ENCODE measurements at regions not wholly inside any gene's neighbourhood (a gene's known extent, or its start where the extent isn't known, plus 50 kb on each side); places are given as distances from the start of the nearest gene placed in this dataset.

DNA sequence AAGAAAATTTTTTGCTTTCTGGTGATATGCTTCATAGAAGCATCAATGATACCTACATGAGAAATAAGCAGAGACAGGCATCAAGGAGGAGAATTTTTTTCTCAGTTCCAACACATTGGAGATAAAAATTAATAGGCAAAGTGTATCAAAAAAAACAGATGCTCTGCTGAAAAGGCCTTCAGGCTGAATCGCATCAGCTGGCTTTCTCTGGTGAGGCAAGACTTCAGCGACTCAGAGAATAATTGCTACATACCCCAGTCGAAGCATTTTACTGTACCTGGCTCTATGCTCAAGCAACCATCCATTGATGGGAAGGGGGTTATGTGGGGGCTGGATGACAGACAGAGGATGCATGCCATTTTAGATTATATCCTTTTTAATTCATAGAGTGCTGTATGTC, 415.1 kb downstream of the TFAP2A start:
- intact Hi-C loops (cut with micrococcal nuclease; ENCODE audit: unreplicated experiment) = no loop called here
- Histone ChIP-seq H3K9me3 (ENCODE audit: low read length) (no peaks in the 10 kb centered on the region), H3K4me2 (ENCODE audit: low read depth, low read length) (no peak overlapping the region), H3K27ac (ENCODE audit: extremely low read length, insufficient read depth, low read length) (no peak overlapping the region), H3K4me3 (replicated peaks in 1 of 3; ENCODE audit: insufficient read depth in 1 of 3, low read depth in 2 of 3, low read length in 3 of 3) (no peak overlapping the region), H4K20me1 (ENCODE audit: insufficient read depth, low read length) (no peaks in the 10 kb centered on the region), H3K27me3 (ENCODE audit: control insufficient read depth in 1 of 2, insufficient read depth in 2 of 2, low read length in 2 of 2) (no peaks in the 10 kb centered on the region), H2AFZ (ENCODE audit: low read length) (no peak overlapping the region), H3K9ac (ENCODE audit: insufficient read depth, low read depth, low read length) (no peak overlapping the region), H3K4me1 (ENCODE audit: insufficient read depth, low read length) (no peaks in the 10 kb centered on the region), H3K36me3 (replicated peaks in 1 of 2; ENCODE audit: control insufficient read depth in 1 of 2, insufficient read depth in 2 of 2, low read length in 2 of 2) (no peaks in the 10 kb centered on the region), H3K79me2 (ENCODE audit: insufficient read depth, low read length) (no peaks in the 10 kb centered on the region)
- no peak for ATAC-seq
- WGBS (ENCODE audit: low lambda C conversion rate) = 2% methylated on average over 3 of the region's 3 CpGs
- no peak for DNase-seq (ENCODE audit: low spot score)
- FAIRE-seq = no peak
- in situ Hi-C loops (cut with HindIII; ENCODE audit: extremely low pct_ligation_motif_present, low pct_unique_long_range_greater_than_20kb) = no loop called here
- ChIA-PET CTCF (ENCODE audit: low intra/inter-chr PET ratio, low total read pairs) (no interaction called here), POLR2A (no interaction called here)
- no TSS peak for BruUV-seq (replicated peaks)
- TF ChIP-seq ZNF34 (CRISPR knock-in tag; IDR thresholded peaks at IDR 0.05; ENCODE audit: borderline replicate concordance) (no peak), ZBTB3 (CRISPR knock-in tag; IDR thresholded peaks at IDR 0.05; ENCODE audit: borderline replicate concordance, low read depth) (no peak), NFKBIZ (CRISPR knock-in tag; IDR thresholded peaks at IDR 0.05) (no peak), GABPB1 (CRISPR knock-in tag; IDR thresholded peaks at IDR 0.05) (no peak), MTF1 (CRISPR knock-in tag; IDR thresholded peaks at IDR 0.05) (no peak), ZNF629 (CRISPR knock-in tag; conservative IDR thresholded peaks at IDR 0.05) (no peak), CENPX (CRISPR knock-in tag; IDR thresholded peaks at IDR 0.05) (no peak), NR3C1 (CRISPR knock-in tag; IDR thresholded peaks at IDR 0.05) (no peak), DPF2 (CRISPR knock-in tag; IDR thresholded peaks at IDR 0.05; ENCODE audit: borderline replicate concordance, low read depth) (no peak)
- TF ChIP-seq, protein P1, sequence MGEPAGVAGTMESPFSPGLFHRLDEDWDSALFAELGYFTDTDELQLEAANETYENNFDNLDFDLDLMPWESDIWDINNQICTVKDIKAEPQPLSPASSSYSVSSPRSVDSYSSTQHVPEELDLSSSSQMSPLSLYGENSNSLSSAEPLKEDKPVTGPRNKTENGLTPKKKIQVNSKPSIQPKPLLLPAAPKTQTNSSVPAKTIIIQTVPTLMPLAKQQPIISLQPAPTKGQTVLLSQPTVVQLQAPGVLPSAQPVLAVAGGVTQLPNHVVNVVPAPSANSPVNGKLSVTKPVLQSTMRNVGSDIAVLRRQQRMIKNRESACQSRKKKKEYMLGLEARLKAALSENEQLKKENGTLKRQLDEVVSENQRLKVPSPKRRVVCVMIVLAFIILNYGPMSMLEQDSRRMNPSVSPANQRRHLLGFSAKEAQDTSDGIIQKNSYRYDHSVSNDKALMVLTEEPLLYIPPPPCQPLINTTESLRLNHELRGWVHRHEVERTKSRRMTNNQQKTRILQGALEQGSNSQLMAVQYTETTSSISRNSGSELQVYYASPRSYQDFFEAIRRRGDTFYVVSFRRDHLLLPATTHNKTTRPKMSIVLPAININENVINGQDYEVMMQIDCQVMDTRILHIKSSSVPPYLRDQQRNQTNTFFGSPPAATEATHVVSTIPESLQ (CRISPR knock-in tag; conservative IDR thresholded peaks at IDR 0.05) = no peak
- TF ChIP-seq, protein P2, sequence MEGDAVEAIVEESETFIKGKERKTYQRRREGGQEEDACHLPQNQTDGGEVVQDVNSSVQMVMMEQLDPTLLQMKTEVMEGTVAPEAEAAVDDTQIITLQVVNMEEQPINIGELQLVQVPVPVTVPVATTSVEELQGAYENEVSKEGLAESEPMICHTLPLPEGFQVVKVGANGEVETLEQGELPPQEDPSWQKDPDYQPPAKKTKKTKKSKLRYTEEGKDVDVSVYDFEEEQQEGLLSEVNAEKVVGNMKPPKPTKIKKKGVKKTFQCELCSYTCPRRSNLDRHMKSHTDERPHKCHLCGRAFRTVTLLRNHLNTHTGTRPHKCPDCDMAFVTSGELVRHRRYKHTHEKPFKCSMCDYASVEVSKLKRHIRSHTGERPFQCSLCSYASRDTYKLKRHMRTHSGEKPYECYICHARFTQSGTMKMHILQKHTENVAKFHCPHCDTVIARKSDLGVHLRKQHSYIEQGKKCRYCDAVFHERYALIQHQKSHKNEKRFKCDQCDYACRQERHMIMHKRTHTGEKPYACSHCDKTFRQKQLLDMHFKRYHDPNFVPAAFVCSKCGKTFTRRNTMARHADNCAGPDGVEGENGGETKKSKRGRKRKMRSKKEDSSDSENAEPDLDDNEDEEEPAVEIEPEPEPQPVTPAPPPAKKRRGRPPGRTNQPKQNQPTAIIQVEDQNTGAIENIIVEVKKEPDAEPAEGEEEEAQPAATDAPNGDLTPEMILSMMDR (CRISPR knock-in tag; IDR thresholded peaks at IDR 0.05) = no peak
- TF ChIP-seq, protein P3, sequence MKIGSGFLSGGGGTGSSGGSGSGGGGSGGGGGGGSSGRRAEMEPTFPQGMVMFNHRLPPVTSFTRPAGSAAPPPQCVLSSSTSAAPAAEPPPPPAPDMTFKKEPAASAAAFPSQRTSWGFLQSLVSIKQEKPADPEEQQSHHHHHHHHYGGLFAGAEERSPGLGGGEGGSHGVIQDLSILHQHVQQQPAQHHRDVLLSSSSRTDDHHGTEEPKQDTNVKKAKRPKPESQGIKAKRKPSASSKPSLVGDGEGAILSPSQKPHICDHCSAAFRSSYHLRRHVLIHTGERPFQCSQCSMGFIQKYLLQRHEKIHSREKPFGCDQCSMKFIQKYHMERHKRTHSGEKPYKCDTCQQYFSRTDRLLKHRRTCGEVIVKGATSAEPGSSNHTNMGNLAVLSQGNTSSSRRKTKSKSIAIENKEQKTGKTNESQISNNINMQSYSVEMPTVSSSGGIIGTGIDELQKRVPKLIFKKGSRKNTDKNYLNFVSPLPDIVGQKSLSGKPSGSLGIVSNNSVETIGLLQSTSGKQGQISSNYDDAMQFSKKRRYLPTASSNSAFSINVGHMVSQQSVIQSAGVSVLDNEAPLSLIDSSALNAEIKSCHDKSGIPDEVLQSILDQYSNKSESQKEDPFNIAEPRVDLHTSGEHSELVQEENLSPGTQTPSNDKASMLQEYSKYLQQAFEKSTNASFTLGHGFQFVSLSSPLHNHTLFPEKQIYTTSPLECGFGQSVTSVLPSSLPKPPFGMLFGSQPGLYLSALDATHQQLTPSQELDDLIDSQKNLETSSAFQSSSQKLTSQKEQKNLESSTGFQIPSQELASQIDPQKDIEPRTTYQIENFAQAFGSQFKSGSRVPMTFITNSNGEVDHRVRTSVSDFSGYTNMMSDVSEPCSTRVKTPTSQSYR (CRISPR knock-in tag; IDR thresholded peaks at IDR 0.05; ENCODE audit: borderline replicate concordance) = no peak
- TF ChIP-seq, protein P4, sequence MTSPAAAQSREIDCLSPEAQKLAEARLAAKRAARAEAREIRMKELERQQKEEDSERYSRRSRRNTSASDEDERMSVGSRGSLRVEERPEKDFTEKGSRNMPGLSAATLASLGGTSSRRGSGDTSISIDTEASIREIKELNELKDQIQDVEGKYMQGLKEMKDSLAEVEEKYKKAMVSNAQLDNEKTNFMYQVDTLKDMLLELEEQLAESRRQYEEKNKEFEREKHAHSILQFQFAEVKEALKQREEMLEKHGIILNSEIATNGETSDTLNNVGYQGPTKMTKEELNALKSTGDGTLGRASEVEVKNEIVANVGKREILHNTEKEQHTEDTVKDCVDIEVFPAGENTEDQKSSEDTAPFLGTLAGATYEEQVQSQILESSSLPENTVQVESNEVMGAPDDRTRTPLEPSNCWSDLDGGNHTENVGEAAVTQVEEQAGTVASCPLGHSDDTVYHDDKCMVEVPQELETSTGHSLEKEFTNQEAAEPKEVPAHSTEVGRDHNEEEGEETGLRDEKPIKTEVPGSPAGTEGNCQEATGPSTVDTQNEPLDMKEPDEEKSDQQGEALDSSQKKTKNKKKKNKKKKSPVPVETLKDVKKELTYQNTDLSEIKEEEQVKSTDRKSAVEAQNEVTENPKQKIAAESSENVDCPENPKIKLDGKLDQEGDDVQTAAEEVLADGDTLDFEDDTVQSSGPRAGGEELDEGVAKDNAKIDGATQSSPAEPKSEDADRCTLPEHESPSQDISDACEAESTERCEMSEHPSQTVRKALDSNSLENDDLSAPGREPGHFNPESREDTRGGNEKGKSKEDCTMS (CRISPR knock-in tag; conservative IDR thresholded peaks at IDR 0.05) = no peak

Data from HepG2 (cell line).